ENCODE measurements at regions not wholly inside any gene's neighbourhood (a gene's known extent, or its start where the extent isn't known, plus 50 kb on each side); places are given as distances from the start of the nearest gene placed in this dataset.

DNA sequence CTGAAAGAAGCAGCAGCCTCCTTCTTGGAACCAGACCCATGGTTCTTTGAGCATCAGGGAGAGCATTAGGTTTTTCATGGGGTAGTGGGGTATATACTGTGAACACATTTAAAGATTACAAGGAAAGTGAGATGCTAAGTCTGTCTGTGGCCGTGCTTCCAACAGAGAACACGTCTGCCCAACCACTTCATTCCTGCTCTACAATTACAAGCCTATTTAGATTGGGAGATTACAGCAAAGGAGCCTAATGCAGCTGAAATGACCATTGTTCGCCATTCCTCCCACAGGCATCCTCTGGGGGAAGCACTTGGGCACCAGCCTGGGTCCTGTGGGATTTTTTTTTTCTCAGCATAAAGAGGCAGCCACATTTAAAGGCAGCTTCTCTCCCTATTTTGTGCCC lies 536.4 kb downstream of the XPNPEP1 start:
- TF ChIP-seq, protein P1, sequence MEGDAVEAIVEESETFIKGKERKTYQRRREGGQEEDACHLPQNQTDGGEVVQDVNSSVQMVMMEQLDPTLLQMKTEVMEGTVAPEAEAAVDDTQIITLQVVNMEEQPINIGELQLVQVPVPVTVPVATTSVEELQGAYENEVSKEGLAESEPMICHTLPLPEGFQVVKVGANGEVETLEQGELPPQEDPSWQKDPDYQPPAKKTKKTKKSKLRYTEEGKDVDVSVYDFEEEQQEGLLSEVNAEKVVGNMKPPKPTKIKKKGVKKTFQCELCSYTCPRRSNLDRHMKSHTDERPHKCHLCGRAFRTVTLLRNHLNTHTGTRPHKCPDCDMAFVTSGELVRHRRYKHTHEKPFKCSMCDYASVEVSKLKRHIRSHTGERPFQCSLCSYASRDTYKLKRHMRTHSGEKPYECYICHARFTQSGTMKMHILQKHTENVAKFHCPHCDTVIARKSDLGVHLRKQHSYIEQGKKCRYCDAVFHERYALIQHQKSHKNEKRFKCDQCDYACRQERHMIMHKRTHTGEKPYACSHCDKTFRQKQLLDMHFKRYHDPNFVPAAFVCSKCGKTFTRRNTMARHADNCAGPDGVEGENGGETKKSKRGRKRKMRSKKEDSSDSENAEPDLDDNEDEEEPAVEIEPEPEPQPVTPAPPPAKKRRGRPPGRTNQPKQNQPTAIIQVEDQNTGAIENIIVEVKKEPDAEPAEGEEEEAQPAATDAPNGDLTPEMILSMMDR (IDR thresholded peaks at IDR 0.05; ENCODE audit: low read length) = no peak
- no peak for TF ChIP-seq EZH2 (IDR thresholded peaks at IDR 0.05; ENCODE audit: borderline replicate concordance, low read length)

Measured in OCI-LY1 (cell line).